Endothelial cell of umbilical vein (primary cell): ENCODE measurements at regions not wholly inside any gene's neighbourhood (a gene's known extent, or its start where the extent isn't known, plus 50 kb on each side); places are given as distances from the start of the nearest gene placed in this dataset.

Source experiments
- BruUV-seq: library from RNA; stranded (reverse); fragments of 400-500 nt; replicated peaks from 2 replicates; lab custom pipeline; 2021; lab: Mats Ljungman, UMichigan
- CTCF ChIA-PET: fragments of 300-600, 350-600 bp; sonication (Branson Sonifier 250); formaldehyde crosslinking; loops from one replicate; lab custom pipeline; 2021; ENCODE audit warnings: antibody characterized with exemption, inconsistent platforms; lab: Charles Lee
- POLR2A ChIA-PET: fragments of 300-600, 350-600 bp; sonication (Branson Sonifier 250); formaldehyde crosslinking; loops from one replicate; lab custom pipeline; 2021; ENCODE audit warnings: antibody characterized with exemption, inconsistent platforms; lab: Charles Lee
- DNase-seq: peaks from one replicate; pipeline ENCODE4 v3.0.0-alpha.2; 2011; ENCODE audit warnings: low read depth, low spot score
- FAIRE-seq: peaks from 2 replicates; lab custom pipeline; 2011; peaks lifted over from hg19 to GRCh38; lab: Jason Lieb, UNC
- H2AFZ ChIP-seq: 2 replicates; pipeline ENCODE4 v1.6.0; 2012; ENCODE audit warnings: low read depth, low read length, control low read depth, inconsistent platforms
- H3K27ac ChIP-seq: 2 replicates; pipeline ENCODE4 v1.5.1; 2011; ENCODE audit warnings: low read depth, mild to moderate bottlenecking, control low read depth, low read length, moderate library complexity; ENCODE audit not compliant: insufficient read depth
- H3K27me3 ChIP-seq, 2 experiments: 2 replicates each; pipeline versions ENCODE4 v1.6.0 to v1.6.1; 2011; ENCODE audit warnings: low read length in 2 of 2, mixed read lengths in 1 of 2; ENCODE audit not compliant: control insufficient read depth in 2 of 2, insufficient read depth in 2 of 2
- H3K36me3 ChIP-seq, 2 experiments: 2 replicates in 1 of 2; 3 replicates in 1 of 2; pipeline ENCODE4 v1.5.1; 2011; ENCODE audit warnings: low read length in 2 of 2, mild to moderate bottlenecking in 1 of 2, moderate library complexity in 1 of 2; ENCODE audit not compliant: control insufficient read depth in 2 of 2, insufficient read depth in 2 of 2; ENCODE audit errors: extremely low read depth in 1 of 2
- H3K4me1 ChIP-seq: 3 replicates; pipeline ENCODE4 v1.5.1; 2011; ENCODE audit warnings: mild to moderate bottlenecking, low read length; ENCODE audit not compliant: control insufficient read depth, insufficient read depth; ENCODE audit errors: extremely low read depth
- H3K4me2 ChIP-seq: 2 replicates; pipeline ENCODE4 v1.6.1; 2011; ENCODE audit warnings: low read length, control low read depth, mixed read lengths; ENCODE audit not compliant: insufficient read depth
- H3K4me3 ChIP-seq, 3 experiments: fragments of 200-600 bp in 1 of 3; sonication (generic), shearing (Covaris generic) in 1 of 3; replicated peaks in 1 of 3; 2 replicates each; pipeline ENCODE4 v1.5.1; 2011 to 2016; ENCODE audit warnings: control low read depth in 3 of 3, low read length in 3 of 3, mild to moderate bottlenecking in 2 of 3, inconsistent platforms in 1 of 3, low read depth in 1 of 3, moderate library complexity in 1 of 3; ENCODE audit not compliant: insufficient read depth in 1 of 3
- H3K79me2 ChIP-seq: 2 replicates; pipeline ENCODE4 v1.6.0; 2012; ENCODE audit warnings: low read length, inconsistent platforms; ENCODE audit not compliant: control insufficient read depth, insufficient read depth
- H3K9ac ChIP-seq: replicated peaks from 2 replicates; pipeline ENCODE3; 2011; ENCODE audit warnings: low read length, control low read depth; ENCODE audit not compliant: insufficient read depth; ENCODE audit errors: extremely low read depth
- H3K9me1 ChIP-seq: replicated peaks from 3 replicates; pipeline ENCODE4 v1.6.0; 2011; ENCODE audit warnings: mild to moderate bottlenecking, low read length; ENCODE audit not compliant: control insufficient read depth, insufficient read depth; ENCODE audit errors: extremely low read depth
- H3K9me3 ChIP-seq: replicated peaks from 2 replicates; pipeline ENCODE4 v1.5.1; 2012; ENCODE audit warnings: low read length, inconsistent platforms; ENCODE audit not compliant: control insufficient read depth, insufficient read depth
- H4K20me1 ChIP-seq: replicated peaks from 2 replicates; pipeline ENCODE3; 2011; ENCODE audit warnings: mild to moderate bottlenecking, low read length; ENCODE audit not compliant: control insufficient read depth, insufficient read depth; ENCODE audit errors: extremely low read depth
- CTCF ChIP-seq, 2 donors: IDR thresholded peaks; 1 replicate in 1 of 2; 2 replicates in 1 of 2; pipeline ENCODE4 v1.5.1; 2011; ENCODE audit warnings: low read length in 2 of 2, mild to moderate bottlenecking in 2 of 2, moderate library complexity in 2 of 2, control low read depth in 1 of 2, inconsistent platforms in 1 of 2, low read depth in 1 of 2; ENCODE audit not compliant: insufficient read depth in 1 of 2; ENCODE audit errors: extremely low read depth in 1 of 2
- EZH2 ChIP-seq: IDR thresholded peaks from 2 replicates; pipeline ENCODE4 v1.6.1; 2012; ENCODE audit warnings: borderline replicate concordance, low read depth, mild to moderate bottlenecking, moderate library complexity, low read length, inconsistent platforms; ENCODE audit not compliant: severe bottlenecking
- FOS ChIP-seq: IDR thresholded peaks from 2 replicates; pipeline ENCODE4 v1.6.1; 2011; ENCODE audit warnings: mild to moderate bottlenecking, low read length, moderate library complexity, borderline replicate concordance; ENCODE audit not compliant: insufficient read depth
- GATA2 ChIP-seq: IDR thresholded peaks from 2 replicates; pipeline ENCODE4 v1.7.0; 2011; ENCODE audit warnings: low read depth, mild to moderate bottlenecking, moderate library complexity, mixed read lengths, low read length; ENCODE audit not compliant: insufficient read length, insufficient read depth
- JUN ChIP-seq: IDR thresholded peaks from 2 replicates; pipeline ENCODE4 v1.6.1; 2011; ENCODE audit warnings: borderline replicate concordance, low read depth; ENCODE audit not compliant: insufficient read length, insufficient read depth
- MAX ChIP-seq: IDR thresholded peaks from 2 replicates; pipeline ENCODE4 v1.6.1; 2011; ENCODE audit not compliant: insufficient read depth, insufficient read length
- MYC ChIP-seq: IDR thresholded peaks from one replicate; pipeline ENCODE4 v1.6.1; 2011; ENCODE audit warnings: mild to moderate bottlenecking, low read depth, low read length
- POLR2A ChIP-seq: IDR thresholded peaks from 2 replicates; pipeline ENCODE4 v1.6.1; 2012; ENCODE audit warnings: low read depth, mild to moderate bottlenecking, control low read depth, low read length
- POLR2AphosphoS5 ChIP-seq: IDR thresholded peaks from 2 replicates; pipeline ENCODE4 v1.6.1; 2012; ENCODE audit warnings: low read depth, mild to moderate bottlenecking, control low read depth, low read length, moderate library complexity; ENCODE audit not compliant: insufficient read depth
- dilution Hi-C: fragments of 300-500 bp; cut with MboI; formaldehyde crosslinking; loops from one replicate; pipeline ENCODE4 v1.15.0; 2019; ENCODE audit warnings: low sequenced_read_pairs; ENCODE audit not compliant: extremely low pct_ligation_motif_present
- intact Hi-C: fragments of 100-400 bp; cut with micrococcal nuclease; formaldehyde crosslinking; loops from one replicate; pipeline ENCODE4 v1.10.0; 2022

GRCh38 chr14:39763402-39763890 lies 331.2 kb upstream of the FBXO33 start:
- H3K79me2 ChIP-seq: no peaks in the 10 kb centered on the region
- DNase-seq (no peak), FAIRE-seq (no peak)
- dilution Hi-C loops (no loop called here), intact Hi-C loops (no loop called here)
- no peaks in the 10 kb centered on the region for H3K27me3 ChIP-seq
- H3K4me1 ChIP-seq: no peaks in the 10 kb centered on the region
- H2AFZ ChIP-seq: no peak overlapping the region
- H3K27ac ChIP-seq: no peak overlapping the region
- H3K4me2 ChIP-seq: no peak overlapping the region
- no TSS peak for BruUV-seq
- no peaks in the 10 kb centered on the region for H3K36me3 ChIP-seq
- ChIA-PET CTCF (no interaction called here), POLR2A (no interaction called here)
- peaks cover 3% of the 10 kb centered on the region for H3K9me3 ChIP-seq
- H3K9ac ChIP-seq: no peak overlapping the region
- no peak overlapping the region for H3K4me3 ChIP-seq
- TF ChIP-seq MAX (no peak), EZH2 (no peak), FOS (no peak), JUN (no peak), CTCF (IDR thresholded peaks at IDR 0.05; ENCODE audit: extremely low read depth in 1 of 2, insufficient read depth in 1 of 2, low read depth in 1 of 2, low read length in 2 of 2) (no peak), POLR2A (no peak), POLR2AphosphoS5 (no peak), GATA2 (no peak), MYC (no peak)
- H3K9me1 ChIP-seq: no peaks in the 10 kb centered on the region
- H4K20me1 ChIP-seq: no peaks in the 10 kb centered on the region
